ENCODE measurements at regions not wholly inside any gene's neighbourhood (a gene's known extent, or its start where the extent isn't known, plus 50 kb on each side); places are given as distances from the start of the nearest gene placed in this dataset.
"Not testable (repeated sequence)": the region's sequence is repeated elsewhere in the genome, so short reads cannot be mapped to it uniquely, and the experiment has no call there.

- DNase-seq, result no peak
Measured at GRCh38 chr1:164337394-164337793, 221.6 kb upstream of the PBX1 start.

- DNase-seq, result no peak
Measured at GRCh38 chr1:164337885-164338284, 221.1 kb upstream of the PBX1 start.

DNA sequence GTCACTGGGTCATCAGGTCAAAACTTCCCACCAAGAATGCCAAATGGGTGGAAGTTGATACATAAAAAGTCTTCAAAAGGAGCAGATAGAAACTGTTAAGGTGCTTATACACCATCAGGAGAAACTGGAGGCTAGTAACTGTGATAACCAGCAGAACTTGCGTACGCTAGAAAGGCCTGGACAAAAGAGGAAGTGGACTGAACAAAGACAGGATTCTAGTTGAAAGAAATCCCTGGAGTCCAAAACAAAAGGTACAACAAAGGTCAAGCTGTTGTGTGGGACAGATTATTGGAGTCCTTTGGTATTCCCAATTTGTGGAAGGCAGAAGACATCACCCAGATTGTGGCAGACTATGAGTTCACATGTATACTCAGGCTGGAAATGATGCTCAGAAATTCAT lies 215.8 kb upstream of the PBX1 start:
- no peak for DNase-seq

GRCh38 chr1:164347980-164348379 lies 211.0 kb upstream of the PBX1 start:
- no peak for DNase-seq

DNA sequence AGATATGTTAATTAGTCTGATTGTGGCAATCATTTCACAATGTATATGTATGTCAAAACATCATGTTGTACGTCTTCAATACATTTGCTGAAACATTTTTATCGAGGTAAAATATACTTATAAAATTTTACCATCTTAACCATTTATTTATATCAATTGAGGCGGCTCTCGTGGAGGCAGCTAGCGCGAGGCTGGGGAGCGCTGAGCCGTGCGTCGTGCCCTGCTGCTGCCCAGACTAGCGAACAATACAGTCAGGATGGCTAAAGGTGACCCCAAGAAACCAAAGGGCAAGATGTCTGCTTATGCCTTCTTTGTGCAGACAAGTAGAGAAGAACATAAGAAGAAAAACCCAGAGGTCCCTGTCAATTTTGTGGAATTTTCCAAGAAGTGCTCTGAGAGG lies 202.5 kb upstream of the PBX1 start:
- DNase-seq, result no peak

DNA sequence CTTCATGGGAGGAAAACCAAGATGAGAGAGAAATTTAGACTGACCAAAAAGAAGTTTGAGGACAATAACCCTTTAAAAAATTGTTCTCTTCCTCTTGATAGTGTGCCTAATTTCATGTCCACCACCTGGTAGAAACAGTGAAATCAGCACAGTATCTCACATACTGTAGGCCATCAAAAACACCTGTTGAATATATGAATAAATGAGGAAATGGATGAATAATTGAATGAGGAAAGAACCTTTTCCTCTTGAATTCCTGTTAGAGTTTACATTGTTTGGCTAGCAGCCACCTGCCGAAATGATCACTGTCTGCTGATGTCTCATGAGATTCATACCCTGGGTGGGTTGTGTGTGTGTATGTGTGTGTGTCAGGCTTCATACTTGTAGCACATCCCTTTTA lies 198.7 kb upstream of the PBX1 start:
- DNase-seq, result no peak

DNA sequence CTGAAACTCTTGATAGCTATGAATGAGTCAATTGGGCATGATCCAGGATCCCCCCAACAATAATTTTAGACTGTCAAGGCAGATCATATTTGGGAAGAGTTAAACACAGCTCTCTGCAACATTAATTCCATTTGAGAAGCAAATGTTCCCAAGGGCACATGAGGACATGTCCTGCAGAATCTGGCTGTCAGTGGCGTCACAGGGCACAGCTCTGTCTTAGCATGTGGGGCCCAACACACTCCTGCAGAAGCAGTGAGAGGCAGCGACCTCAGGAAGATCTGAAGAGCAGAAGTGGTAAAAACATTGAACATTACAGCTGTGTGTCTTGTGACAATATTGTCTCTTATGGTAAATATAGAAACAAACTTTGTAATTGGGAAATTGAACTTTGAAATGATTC lies 197.1 kb upstream of the PBX1 start:
- DNase-seq, result no peak

DNA sequence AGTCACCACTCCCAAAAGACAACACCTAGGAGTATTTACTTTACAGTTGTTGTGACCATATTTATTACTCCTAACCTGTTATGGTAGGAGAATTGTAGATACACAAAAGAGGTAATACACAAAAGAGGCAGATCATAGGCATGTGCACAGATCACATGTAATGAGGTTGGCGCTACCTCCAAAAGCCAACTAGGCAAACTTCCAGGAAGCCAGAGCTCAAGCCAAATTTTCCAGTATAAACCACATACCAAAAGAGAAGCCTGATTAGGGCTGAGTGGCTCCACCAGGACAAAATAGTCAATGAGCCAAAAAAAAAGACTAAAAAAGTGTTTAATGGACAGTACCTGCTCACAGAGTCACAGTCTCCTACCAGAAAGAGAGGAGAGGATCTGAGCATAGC lies 195.0 kb upstream of the PBX1 start:
- DNase-seq, result no peak

DNA sequence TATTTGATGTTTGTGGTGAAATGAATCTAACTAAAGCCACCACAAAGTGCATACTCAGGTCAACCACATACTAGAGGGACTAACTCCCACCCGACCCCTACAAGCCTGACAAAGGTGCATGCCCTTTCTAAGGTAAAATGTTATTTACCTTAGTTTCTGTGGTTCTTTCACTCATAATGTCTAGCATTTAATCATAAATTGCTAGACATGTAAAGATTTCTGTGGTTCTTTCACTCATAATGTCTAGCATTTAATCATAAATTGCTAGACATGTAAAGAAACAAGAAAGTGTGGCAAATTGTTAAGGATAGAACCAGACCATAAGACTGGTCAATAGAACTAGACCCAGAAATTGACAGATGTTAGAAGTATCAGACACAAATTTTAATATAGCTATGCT lies 193.0 kb upstream of the PBX1 start:
- DNase-seq, result no peak

DNA sequence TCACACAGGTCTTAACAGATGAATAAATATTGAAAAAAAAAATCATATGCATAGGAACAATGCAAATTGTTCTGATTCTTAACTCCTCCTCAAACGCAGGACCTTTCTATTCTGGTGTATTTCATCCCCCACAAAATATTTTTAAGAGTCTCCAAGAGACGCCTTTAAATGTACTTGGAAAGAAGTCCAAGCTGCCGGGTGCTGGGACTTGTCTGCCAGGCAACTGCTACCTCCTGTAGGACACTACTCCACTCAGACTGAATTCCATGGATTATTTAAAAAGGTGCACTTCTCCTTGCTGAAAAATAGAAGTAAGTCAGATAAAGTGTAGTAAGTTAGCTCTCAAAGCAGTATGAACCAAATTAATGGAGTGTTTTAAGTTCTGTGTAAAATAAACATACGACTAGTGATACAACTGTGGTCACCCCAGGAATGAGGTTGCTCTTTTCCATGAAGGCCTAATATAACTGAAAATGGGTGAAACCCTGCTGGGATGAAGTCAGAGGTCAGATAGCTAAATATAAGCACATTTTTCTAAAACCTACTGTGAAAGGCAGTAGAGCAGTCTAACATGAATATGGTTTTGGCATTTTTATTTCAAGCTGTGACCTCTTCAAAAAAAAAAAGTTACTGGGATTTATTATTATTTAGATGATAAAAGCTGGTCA lies 189.2 kb upstream of the PBX1 start:
- DNase-seq, result no peak

- DNase-seq, result no peak
Measured at GRCh38 chr1:164380893-164381292, 178.1 kb upstream of the PBX1 start.

- DNase-seq, result no peak
Measured at GRCh38 chr1:164382384-164382783, 176.6 kb upstream of the PBX1 start.

DNA sequence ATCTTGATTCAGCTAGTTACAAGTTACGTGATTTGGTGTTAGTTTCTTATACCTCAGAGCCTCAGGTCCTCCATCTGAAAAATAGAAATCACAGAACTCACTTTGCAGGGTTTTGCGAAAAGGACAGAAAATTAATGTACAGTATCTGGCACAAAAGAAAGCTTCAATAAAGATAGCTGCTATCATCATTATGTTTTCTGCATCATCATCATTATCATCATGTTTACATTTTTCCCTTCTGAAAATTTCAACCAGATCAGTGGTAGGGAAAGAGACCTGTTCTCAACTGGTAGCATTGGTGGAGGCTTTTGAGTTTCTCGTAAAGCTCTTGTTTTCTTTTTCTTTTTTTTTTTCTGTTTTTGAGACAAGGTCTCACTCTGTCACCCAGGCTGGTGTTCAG lies 174.7 kb upstream of the PBX1 start:
- DNase-seq, result no peak

GRCh38 chr1:164417016-164417704 lies 141.8 kb upstream of the PBX1 start:
- DNase-seq, result no peak

DNA sequence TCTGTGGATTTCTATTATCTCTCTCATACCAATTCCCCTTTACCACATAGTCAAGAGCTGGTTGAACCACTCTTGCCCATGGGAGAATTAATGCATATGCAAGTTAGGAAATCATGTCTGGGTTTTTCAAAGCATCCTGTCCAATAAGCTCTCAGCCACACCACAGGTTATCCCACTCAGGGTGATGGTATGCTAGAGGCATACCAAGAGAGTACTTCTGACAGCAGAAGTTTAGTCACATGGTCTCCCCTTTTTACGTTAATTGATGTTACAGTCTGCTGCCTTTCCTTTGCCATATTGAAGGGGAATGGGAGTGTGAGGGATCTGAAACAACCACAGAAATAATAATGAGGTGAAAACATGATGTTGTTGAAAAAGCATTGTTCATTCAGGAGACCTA lies 135.8 kb upstream of the PBX1 start:
- no peak for DNase-seq

- DNase-seq, result no peak
Measured at GRCh38 chr1:164433141-164433817, 125.7 kb upstream of the PBX1 start.

DNA sequence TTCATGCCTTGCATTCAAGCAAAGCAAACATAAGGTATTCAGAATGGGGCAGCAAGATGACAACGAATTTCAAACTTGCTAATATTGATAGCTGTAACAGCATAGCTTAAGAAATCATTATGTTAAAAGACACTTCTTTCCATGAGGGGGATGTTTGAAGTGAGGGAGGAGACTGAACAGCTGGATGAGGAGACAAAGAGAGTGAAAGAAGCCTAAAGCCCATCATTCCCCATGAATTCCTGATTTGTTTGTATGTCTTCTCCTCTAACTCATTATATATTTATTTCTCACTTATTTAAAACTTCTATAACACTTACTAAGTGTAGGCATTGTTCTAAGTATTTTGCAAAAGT lies 125.2 kb upstream of the PBX1 start:
- DNase-seq, result no peak

- no peak for DNase-seq
Measured at GRCh38 chr1:164440232-164440631, 118.8 kb upstream of the PBX1 start.

DNA sequence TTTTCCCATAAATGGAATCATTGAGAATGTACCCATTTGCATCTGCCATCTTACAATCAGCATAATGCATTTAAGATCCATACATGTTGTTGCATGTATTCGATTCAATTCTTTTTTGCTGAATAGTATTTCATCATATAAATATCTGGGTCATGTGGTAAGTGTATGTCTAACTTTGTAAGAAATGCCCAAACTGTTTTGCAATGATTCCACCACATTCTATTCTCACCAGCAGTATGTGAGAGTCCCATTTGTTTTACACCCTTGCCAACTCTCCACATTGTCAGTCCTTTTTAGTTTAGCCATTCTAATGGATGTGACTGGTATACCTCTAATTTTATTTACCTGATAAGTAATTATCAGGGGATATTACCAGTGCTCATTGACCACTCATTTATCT lies 115.8 kb upstream of the PBX1 start:
- no peak for DNase-seq

DNA sequence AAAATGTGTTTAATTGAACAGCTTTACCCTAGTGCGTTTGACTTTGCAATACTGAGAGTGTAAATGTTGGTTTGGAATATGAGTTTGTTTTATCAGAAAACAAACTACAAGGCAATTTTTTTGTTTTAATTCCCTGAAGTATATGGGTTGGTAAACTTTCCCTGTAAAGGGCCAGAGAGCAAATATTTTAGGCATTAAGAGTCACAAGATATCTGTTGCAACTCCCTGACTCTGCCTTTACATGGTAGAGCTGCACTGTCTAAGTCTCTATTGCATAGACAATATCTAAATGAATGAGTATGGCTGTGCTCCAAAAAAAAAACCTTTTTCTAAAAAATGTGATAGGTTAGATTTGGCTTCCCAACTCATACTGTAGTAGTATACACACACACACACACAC lies 115.1 kb upstream of the PBX1 start:
- DNase-seq, result no peak

GRCh38 chr1:164446020-164446419 lies 113.0 kb upstream of the PBX1 start:
- DNase-seq, result no peak

DNA sequence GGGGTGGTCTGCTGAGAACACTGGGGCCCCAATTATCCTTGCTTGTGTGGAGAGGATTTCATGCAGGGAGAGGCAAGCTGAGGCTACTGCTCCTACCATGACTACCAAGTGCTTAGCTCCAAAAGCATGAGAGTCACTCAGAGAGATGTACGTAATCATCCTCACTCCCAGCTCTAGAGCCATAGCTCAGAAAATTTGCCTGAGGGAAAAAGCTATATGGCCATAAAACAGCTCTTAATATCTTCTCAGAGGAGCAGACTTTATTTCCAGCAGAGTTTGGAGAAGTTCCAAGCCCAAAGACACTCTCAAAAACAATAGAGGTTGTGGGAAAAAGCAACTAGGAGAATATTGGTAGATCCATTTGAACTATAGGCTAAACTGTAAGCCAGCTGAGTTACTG lies 106.4 kb upstream of the PBX1 start:
- DNase-seq, result no peak

GRCh38 chr1:164456272-164456671 lies 102.7 kb upstream of the PBX1 start:
- no peak for DNase-seq

- DNase-seq, result not testable (repeated sequence)
Measured at GRCh38 chr1:164459176-164459575, 99.8 kb upstream of the PBX1 start.

- DNase-seq, result no peak
Measured at GRCh38 chr1:164466001-164466421, 93.0 kb upstream of the PBX1 start.
